D341Med (cell line): ENCODE measurements at regions not wholly inside any gene's neighbourhood (a gene's known extent, or its start where the extent isn't known, plus 50 kb on each side); places are given as distances from the start of the nearest gene placed in this dataset.
"Not testable (repeated sequence)": the region's sequence is repeated elsewhere in the genome, so short reads cannot be mapped to it uniquely, and the experiment has no call there.

Experiments
- DNase-seq: peaks from one replicate; pipeline ENCODE4 v3.0.0; 2012; ENCODE audit warnings: low spot score

DNA sequence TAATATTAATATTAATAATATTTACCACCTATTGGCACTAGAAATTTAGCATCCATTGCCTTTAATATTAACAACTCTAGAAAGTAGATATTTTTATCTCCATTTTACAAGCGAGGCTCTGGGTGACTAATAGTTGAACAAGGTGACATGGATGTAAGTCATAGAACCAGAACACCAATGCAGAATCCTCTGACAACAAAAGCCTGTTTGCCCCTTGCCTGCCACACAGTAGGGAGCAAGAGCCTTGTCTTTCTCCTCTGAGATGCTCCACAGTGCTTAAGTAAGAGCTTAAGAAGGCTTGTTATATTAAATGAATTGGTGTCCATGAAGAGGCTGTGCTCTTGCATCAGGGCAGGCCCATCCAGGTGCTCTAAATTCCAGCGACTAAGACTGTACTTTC lies 51.2 kb upstream of the LBX1 start:
- no peak for DNase-seq

DNA sequence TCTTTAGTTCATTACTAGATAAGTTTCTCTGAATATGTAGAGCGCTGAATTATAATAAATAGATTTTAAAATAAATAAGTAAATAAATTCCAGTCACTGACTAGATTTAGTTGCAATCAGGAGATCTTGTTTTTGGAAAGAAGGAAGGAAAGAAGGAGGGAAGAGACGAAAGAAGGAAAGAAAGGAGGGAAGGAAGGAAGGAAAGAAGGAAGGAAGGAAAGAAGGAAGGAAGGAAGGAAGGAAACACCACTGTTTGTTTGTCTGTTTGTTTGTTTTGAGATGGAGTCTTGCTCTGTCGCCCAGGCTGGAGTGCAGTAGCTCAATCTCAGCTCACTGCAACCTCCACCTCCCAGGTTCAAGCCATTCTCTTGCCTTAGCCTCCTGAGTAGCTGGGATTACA lies 51.7 kb upstream of the LBX1 start:
- not testable (repeated sequence) for DNase-seq

DNA sequence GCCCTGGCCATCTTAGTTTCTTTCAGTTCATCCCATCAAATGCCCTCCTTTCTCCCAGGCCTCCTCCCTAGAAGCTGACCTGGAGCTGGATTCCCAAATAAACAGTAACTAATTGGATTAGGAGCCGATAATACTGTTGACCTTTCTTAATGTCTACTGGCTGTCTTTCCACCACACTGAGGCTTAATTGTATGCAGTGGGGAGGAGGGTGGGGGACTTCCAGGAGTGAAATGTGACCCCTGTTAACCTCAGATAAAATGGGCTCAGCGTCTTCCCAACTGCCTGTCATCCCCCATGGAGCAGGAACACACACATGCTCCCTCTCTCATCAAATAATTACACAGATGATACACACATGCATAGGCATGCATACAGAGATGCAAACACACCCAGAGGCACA lies 53.7 kb upstream of the LBX1 start:
- no peak for DNase-seq

- DNase-seq: no peak
Observed at GRCh38 chr10:101283762-101284100, 54.5 kb upstream of the LBX1 start.

DNA sequence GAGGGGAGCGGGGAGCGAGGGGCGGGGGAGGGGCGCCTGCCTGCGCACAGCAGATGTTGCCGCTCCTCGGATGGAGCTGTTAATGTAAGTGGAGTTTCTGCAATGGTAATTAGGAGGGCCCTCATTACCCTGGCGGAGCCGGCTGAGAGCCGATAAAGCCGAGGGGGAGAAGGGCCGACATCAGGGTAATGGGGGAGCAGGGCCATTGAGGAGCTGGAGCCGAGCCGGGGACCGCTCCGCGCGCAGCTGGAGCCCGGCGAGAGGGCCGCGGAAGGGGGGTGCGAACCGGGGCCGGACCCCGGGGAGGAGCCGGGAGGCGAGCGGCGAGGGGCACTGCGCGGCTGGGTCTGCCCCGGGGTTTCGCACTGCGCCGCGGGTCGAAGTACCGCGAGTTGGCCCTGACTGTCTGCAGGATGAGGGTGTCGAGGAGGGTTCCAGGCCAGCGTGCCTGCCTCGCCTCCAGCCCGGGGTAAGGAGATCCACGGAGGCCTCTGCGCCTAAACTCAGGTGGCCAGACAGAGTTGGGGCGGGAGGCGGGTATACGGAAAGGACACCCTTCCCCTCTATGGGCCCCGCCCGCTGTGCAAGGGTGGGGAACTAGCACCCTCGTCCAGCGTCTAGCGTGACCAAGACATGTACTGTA lies 55.0 kb upstream of the LBX1 start:
- DNase-seq: peak; percentile 30

GRCh38 chr10:101284744-101285463 lies 55.6 kb upstream of the LBX1 start:
- no peak for DNase-seq

- DNase-seq: no peak
Observed at GRCh38 chr10:101285519-101286070, 56.3 kb upstream of the LBX1 start.

- no peak for DNase-seq
Observed at GRCh38 chr10:101286248-101287046, 57.2 kb upstream of the LBX1 start.

GRCh38 chr10:101287183-101287996 lies 58.1 kb upstream of the LBX1 start:
- DNase-seq: no peak

- DNase-seq: no peak
Observed at GRCh38 chr10:101287997-101288635, 58.9 kb upstream of the LBX1 start.

DNA sequence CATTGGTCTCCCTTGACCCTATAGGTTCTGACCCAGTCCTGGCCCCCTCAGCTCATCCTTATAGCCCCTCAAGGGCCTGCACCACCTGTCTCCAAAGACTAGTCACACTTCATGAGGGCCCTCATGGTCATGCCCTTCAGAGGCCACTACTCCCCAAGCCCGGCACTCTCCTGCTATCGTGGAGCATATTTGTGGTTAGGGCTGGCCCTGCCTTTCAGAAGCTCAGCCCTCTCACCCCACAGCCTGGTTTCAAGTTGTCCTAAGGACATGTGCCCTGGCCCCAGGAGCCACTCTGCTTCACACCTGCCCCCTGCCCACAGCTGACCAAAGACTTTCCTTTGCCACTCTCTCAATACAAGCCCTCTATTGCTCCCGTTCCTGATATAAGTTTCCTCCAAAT lies 60.3 kb upstream of the LBX1 start:
- no peak for DNase-seq

DNA sequence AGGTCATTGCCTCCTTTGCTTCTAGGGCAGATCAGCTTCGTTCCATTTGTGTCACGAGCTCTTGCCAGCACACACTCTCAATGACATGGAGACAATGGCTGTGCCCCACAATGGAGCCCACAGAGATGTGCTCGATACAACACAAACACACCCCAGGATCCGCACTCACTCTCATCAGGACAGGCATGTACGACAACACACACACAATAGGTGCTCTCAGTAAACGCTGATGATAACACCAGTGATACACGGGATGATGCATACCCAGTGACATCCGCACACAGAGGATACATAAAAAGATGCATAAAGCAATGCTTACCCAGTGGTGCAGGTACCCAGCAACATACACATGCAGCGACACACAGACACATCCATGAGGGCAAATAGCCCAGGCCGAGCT lies 61.2 kb upstream of the LBX1 start:
- no peak for DNase-seq

DNA sequence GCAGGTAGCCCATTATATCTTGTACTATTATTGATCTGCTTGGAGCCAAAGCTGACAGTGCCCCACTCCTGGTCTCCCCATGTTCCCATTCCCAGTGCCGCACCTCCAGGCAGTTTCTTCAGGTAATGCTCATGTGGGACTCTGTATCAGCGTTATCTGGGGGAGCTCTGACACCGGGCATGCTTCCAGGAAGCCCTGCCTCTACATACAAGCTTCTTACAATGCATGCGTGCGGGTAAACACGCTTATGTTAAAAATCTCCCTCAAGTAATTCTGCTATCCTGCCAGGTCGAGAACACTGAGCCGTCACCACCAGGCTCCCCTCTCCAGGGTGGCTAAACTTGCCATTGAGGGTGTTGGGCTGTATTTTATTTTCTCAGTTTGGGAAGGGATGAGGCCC lies 61.6 kb upstream of the LBX1 start:
- no peak for DNase-seq

DNA sequence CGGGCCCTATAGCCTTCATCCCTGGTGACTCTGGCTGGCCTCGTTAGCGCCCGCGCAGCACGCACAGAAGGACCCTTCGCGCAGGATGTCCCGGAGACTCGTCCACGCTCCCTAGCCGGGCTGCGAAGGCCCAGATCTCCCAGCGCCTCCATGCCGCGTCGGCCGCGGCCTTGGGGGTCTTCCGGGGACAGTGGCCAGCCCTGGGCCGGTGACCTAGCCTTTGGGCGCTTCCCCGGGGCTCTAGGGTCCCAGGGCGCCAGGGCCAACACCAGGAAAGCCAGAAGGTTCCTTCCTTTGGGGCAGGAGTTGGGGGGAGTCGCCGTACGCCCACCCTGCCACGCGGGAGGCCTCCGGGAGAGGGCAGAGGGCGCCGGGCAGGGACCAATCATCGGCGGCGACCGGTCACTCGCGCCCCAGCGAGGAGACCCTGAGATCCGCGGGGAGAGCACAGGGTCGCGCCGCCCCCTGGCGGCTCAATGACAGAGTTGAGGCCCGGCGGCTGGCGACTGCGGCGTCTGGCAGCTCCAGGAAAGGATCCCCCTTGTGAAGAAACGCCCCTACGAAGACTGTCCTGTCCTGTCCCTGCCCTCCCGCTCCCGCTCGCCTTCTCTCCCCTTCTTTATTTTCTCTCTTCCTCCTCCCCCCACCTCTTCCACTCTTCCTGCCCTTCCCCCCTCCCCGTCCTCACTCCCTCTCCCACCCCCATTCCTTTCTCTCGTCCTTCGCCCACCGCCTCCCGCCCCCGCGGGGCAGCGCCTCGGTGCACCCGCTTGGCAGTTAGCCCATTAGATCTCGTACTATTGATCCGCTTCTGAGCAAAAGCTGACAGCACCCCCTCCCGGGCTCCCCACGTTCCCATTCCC lies 62.3 kb upstream of the LBX1 start:
- DNase-seq: peak; percentile 84

- DNase-seq: peak; percentile 47
Observed at GRCh38 chr10:101292194-101293006, 61.6 kb upstream of the BTRC start.

GRCh38 chr10:101293007-101293723 lies 60.8 kb upstream of the BTRC start:
- no peak for DNase-seq

DNA sequence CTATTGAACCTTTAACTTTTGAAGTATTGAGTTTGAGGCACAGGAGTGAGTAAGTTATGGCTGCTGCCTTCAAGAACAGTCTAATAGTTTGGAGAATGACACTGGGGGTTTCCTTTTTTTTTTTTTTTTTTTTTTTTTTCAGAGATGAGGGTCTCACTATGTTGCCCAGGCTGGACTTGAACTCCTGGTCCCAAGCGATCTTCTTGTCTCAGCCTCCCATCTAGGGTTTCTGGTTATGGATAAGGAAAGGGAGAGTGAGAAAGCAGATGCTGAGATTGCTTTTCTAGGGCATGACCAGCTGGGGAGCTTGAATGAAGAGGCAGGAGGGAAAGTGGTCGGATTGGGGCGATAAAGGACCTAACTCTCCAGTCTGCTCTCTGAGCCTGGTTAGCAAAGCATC lies 59.9 kb upstream of the BTRC start:
- no peak for DNase-seq

DNA sequence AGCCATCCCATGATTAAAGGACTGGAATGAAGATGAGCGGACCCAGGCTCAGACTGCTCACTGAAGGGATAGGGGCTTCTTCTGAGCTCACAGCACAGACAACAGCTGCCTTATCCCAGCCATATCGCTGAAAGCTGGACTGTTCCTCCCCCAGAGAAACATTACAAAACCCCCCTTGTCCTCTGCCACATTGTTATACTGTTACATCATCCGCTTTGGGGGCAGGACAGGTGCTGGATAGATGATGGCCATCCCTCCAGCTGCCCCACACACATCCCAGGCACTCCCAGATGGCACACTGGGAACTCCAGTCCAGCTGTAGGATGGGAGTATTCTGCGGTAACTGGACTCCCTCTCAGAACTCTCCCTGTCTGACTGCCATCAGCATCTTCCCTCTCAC lies 58.7 kb upstream of the BTRC start:
- DNase-seq: no peak

DNA sequence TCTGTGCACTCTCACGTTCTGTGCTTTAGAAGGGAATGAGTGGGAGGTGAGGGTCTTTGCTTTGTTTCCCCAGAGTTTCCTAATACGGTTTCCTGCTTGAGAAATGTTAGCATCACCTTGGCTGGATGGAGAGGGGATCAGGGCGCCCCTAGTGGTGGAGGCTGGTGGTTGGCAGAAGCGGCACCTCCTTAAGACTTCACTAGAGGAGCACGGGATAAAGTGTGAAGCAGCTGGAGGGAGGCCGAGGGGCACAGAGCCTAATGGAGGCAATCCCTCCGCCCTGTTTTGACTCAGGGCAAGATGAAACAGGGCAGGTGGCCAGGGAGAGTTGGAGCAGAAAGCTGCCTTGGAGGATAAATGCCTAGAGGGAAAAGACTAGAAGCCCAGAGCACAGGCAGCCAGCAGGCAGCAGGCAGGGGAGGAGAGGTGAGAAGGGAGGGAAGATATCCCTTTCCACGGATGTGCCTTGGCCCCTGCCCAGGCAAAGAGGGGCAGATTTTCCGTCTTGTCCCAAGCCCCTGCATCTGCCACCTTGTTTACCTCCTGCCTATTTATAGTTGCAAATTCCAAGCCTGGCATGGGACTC lies 56.0 kb upstream of the BTRC start:
- peak; percentile 75 for DNase-seq
